ENCODE measurements at regions not wholly inside any gene's neighbourhood (a gene's known extent, or its start where the extent isn't known, plus 50 kb on each side); places are given as distances from the start of the nearest gene placed in this dataset.
A peak's percentile ranks its signal among the peaks of the same experiment; 100 is the strongest.

DNA sequence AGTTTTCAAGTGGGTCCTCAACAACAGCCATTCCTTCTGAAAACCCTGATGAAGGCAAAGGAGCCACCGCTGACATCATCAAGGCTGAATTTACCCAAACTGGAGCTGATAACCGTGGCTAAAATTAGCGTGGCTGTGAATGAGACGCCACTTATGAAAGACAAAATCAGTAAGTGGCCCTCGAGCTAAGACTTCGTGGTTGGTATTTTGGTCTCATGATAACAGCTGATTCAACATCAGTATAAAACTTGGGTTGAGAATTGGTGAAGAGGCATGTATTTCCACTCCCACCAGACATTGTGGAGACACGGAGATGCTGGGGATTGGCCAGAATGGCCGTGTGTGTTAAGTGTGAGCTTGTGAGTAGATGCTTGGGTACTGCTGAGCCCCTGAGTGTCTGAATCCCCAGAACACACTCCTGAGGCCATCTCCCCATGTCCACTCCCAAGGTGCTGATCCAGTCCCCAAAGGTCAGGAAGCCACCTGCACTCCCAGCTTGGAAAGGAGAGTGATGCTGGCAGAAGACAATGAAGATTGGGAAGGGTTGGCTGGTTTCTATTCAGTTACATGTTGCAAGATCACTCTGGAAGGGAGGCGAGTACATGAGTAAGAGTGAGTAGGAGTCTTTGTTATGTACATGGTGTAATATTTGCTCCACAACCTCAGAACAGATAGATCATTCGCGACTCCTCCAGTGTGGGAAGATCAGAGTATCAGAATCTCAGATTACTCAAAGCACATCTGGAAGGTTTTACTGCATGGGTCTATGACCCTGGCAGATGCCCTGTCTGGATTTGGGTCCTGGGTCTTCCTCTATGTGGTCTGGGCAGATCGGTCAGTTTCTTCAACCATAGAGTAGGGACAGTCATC is 207.7 kb downstream of the HS3ST3A1 start:
- H3K9me3 ChIP-seq (replicated peaks; ENCODE audit: control insufficient read depth, low read depth, low read length) = no peaks in the 10 kb centered on the region
- H3K27ac ChIP-seq (ENCODE audit: low read length) = no peak overlapping the region
- 88% methylated on average over 8 of the region's 12 CpGs for WGBS (ENCODE audit: insufficient coverage)
- H3K27me3 ChIP-seq (ENCODE audit: control insufficient read depth, insufficient read depth, low read length) = no peaks in the 10 kb centered on the region
- no peaks in the 10 kb centered on the region for H3K36me3 ChIP-seq (ENCODE audit: control insufficient read depth, insufficient read depth, low read length)
- no peaks in the 10 kb centered on the region for H3K4me1 ChIP-seq (ENCODE audit: control insufficient read depth, insufficient read depth, low read length)
- H3K4me3 ChIP-seq (ENCODE audit: low read length) = no peak overlapping the region
- no peak for DNase-seq

DNA sequence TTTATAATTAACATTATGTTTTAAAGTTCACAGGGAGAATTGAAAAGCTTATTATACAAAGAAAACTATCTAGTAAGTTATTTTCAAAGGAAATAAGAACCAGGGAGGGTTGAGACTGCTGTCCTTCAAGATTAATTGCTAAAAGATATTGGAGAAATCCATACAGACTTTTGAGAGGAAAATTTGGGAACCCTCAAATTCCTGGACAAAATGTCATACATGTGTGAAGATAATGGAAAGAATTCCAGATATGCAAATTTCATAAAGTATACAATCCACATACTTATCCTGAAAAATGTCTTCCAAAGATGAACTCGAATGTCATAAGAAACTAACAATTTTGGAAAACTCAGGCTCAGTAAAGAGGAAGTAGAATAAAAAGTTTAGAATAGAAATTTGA is 213.8 kb downstream of the HS3ST3A1 start:
- no peak overlapping the region for H3K4me3 ChIP-seq (ENCODE audit: low read length)
- no peak overlapping the region for H3K27ac ChIP-seq (ENCODE audit: low read length)
- H3K36me3 ChIP-seq (ENCODE audit: control insufficient read depth, insufficient read depth, low read length) = no peaks in the 10 kb centered on the region
- no peaks in the 10 kb centered on the region for H3K4me1 ChIP-seq (ENCODE audit: control insufficient read depth, insufficient read depth, low read length)
- H3K27me3 ChIP-seq (ENCODE audit: control insufficient read depth, insufficient read depth, low read length) = no peaks in the 10 kb centered on the region
- WGBS (ENCODE audit: insufficient coverage) = no CpG with 5 or more reads among the region's 1 CpG
- DNase-seq = no peak
- H3K9me3 ChIP-seq (replicated peaks; ENCODE audit: control insufficient read depth, low read depth, low read length) = no peaks in the 10 kb centered on the region

DNA sequence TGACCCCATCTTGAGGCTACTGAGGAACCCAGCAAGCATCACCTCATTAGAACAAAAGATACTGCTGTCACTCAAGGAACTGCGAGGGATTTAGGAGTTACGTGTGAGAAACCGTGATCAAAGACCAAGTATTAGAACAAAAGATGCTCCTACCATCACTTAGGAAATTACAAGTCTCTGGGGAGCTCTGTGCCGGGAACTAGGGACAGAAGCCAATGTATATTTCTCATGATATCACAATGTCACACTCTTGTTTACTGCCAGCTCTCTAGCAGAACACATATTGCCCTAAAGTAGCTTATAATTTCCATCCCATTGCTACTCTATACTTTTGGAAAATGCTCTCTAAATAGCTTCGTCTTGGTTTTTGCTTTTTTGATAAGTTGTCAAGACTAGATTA is 214.5 kb downstream of the HS3ST3A1 start:
- H3K27ac ChIP-seq (ENCODE audit: low read length) = no peak overlapping the region
- no peaks in the 10 kb centered on the region for H3K36me3 ChIP-seq (ENCODE audit: control insufficient read depth, insufficient read depth, low read length)
- 66% methylated on average over 4 of the region's 5 CpGs for WGBS (ENCODE audit: insufficient coverage)
- H3K4me1 ChIP-seq (ENCODE audit: control insufficient read depth, insufficient read depth, low read length) = no peaks in the 10 kb centered on the region
- no peaks in the 10 kb centered on the region for H3K27me3 ChIP-seq (ENCODE audit: control insufficient read depth, insufficient read depth, low read length)
- H3K4me3 ChIP-seq (ENCODE audit: low read length) = no peak overlapping the region
- H3K9me3 ChIP-seq (replicated peaks; ENCODE audit: control insufficient read depth, low read depth, low read length) = no peaks in the 10 kb centered on the region
- DNase-seq = no peak

DNA sequence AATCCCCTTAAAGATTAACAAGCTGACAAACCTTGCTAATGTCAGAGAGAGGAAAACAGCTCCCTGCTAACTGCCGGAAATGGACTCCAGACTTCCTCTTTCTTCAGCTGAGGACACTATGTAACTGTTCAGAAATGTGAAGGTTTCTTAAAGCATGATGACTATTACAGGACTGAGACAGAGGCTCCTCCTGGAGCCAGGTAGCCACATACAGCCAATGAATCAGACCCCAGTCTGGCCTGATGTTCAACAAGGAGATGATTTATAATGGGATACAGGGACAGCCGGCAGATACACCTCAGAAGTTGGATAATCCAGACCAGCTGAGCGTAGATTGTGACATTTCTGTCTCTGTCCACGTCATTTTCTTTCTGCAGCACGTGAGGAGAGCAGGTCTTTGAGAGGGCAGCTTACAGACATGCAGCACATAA is 216.2 kb downstream of the HS3ST3A1 start:
- H3K9me3 ChIP-seq (replicated peaks; ENCODE audit: control insufficient read depth, low read depth, low read length) = no peaks in the 10 kb centered on the region
- H3K27me3 ChIP-seq (ENCODE audit: control insufficient read depth, insufficient read depth, low read length) = no peaks in the 10 kb centered on the region
- H3K27ac ChIP-seq (ENCODE audit: low read length) = no peak overlapping the region
- WGBS (ENCODE audit: insufficient coverage) = 28% methylated on average over 4 of the region's 5 CpGs
- no peaks in the 10 kb centered on the region for H3K36me3 ChIP-seq (ENCODE audit: control insufficient read depth, insufficient read depth, low read length)
- no peak overlapping the region for H3K4me3 ChIP-seq (ENCODE audit: low read length)
- no peaks in the 10 kb centered on the region for H3K4me1 ChIP-seq (ENCODE audit: control insufficient read depth, insufficient read depth, low read length)
- peak; percentile 40 for DNase-seq

DNA sequence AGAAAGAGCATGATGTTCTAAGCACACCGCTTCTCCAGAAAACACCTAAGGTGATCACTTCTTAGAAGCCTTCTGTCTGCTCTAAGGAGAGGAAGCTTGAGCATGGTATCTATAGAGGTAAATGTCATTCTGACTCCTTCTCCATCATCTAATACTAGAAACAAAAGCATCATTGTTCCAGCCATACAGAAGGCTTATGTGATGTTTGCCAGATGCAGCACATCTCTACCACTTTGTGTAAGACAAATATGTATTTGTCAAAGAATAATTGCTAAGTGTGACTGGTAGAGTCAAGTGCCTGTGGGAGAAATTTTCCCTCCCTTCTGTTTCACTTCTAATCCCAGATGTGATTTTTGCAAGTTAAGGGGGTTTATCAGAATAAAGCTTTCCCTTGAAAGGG is 217.1 kb downstream of the HS3ST3A1 start:
- Histone ChIP-seq H3K27ac (ENCODE audit: low read length) (no peak overlapping the region), H3K4me1 (ENCODE audit: control insufficient read depth, insufficient read depth, low read length) (no peaks in the 10 kb centered on the region), H3K36me3 (ENCODE audit: control insufficient read depth, insufficient read depth, low read length) (no peaks in the 10 kb centered on the region), H3K27me3 (ENCODE audit: control insufficient read depth, insufficient read depth, low read length) (no peaks in the 10 kb centered on the region), H3K4me3 (ENCODE audit: low read length) (no peak overlapping the region), H3K9me3 (replicated peaks; ENCODE audit: control insufficient read depth, low read depth, low read length) (peaks cover 2% of the 10 kb centered on the region)
- no CpG with 5 or more reads among the region's 1 CpG for WGBS (ENCODE audit: insufficient coverage)
- DNase-seq = no peak

DNA sequence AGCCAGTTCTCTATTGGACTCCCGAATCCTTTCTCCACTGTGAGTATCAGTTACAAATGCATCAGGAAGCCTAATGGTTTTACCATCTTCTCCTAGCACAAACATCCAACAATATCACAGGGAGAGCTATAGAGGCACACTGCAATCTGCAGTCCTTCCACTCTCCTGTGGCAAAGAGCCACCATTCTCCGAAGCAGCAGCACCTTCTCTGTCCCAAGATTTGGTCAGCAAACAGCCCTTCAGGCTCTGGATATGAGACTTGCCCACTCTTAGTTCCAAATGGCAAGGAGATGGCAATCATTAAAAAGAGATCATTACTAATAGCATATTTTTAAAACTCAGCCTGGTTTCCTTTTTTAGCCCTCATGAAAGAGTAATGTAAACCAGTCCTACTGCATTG is 223.4 kb downstream of the HS3ST3A1 start:
- H3K4me3 ChIP-seq (ENCODE audit: low read length) = no peak overlapping the region
- WGBS (ENCODE audit: insufficient coverage) = 20% methylated on average over 1 of the region's 2 CpGs
- peaks cover 3% of the 10 kb centered on the region for H3K4me1 ChIP-seq (ENCODE audit: control insufficient read depth, insufficient read depth, low read length)
- DNase-seq = peak; percentile 80
- H3K27ac ChIP-seq (ENCODE audit: low read length) = no peak overlapping the region
- H3K36me3 ChIP-seq (ENCODE audit: control insufficient read depth, insufficient read depth, low read length) = no peaks in the 10 kb centered on the region
- peaks cover 2% of the 10 kb centered on the region for H3K9me3 ChIP-seq (replicated peaks; ENCODE audit: control insufficient read depth, low read depth, low read length)
- H3K27me3 ChIP-seq (ENCODE audit: control insufficient read depth, insufficient read depth, low read length) = no peaks in the 10 kb centered on the region

DNA sequence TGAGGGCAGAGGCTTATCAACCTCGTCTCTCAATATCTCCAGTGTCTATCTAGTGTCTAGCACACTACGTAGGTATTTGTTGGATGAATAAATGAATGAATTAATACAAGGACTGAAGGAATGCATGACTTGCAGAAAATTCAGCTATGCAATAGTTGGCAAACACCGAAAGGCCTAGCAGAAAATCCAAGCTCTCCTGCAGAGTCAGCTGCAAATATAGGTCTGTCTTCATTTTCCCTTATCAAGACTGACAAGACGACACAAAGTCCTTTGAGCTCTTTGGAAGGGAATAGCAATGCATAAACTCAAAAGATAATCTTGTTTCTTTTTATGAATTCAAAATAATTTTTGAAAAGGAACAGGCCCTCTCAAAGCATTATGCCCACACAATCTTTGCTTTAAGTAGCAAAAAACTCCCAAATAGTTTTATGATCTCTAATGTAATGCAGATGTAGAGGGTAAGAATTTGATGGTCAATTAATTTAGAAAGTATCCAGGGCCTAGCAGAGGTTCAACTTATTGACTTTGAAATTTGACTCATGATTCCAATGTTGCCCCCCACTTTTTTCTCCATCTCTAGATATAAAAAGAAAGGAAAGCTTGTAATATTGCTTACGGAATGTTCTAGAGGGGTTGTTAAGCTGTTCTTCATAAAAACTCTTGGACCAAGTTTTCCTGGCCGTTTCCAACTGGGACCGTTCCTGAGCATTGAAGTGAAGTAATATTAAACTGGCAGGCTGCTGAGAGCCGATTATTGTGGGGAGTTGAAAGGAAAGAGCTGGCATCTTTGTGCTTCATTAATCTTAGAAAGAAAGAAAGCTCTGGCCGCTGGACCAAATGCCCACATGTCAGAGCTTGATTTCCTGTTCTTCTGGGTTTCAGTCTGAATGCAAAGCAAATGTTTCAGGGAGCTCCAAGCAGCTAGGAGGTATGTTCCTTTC is 227.3 kb downstream of the HS3ST3A1 start:
- Histone ChIP-seq H3K4me3 (ENCODE audit: low read length) (no peak overlapping the region), H3K4me1 (ENCODE audit: control insufficient read depth, insufficient read depth, low read length) (peaks cover 3% of the 10 kb centered on the region), H3K36me3 (ENCODE audit: control insufficient read depth, insufficient read depth, low read length) (no peaks in the 10 kb centered on the region), H3K27me3 (ENCODE audit: control insufficient read depth, insufficient read depth, low read length) (no peaks in the 10 kb centered on the region), H3K27ac (ENCODE audit: low read length) (no peak overlapping the region), H3K9me3 (replicated peaks; ENCODE audit: control insufficient read depth, low read depth, low read length) (no peaks in the 10 kb centered on the region)
- 43% methylated on average over 5 of the region's 9 CpGs for WGBS (ENCODE audit: insufficient coverage)
- peak; percentile 54 for DNase-seq

DNA sequence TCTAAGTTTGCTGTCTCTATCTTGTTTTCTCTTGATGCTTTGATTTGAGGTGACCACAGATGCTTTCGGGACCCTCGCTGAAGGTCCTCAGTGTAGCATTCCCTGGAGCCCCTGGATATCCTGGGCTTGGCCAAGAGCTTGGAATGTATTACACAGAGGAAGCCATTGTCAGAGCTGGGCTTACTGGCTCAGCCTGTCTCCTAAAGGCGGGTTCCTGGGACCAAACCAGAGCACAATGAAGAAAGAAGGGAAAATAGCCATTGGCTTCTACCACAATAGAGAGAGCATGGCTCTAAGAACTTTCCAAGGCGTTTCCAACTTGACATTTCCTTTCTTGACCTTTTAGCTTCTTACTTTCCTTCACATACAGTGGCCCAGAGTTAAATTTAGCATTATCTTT is 229.3 kb downstream of the HS3ST3A1 start:
- H3K27ac ChIP-seq (ENCODE audit: low read length) = no peak overlapping the region
- H3K9me3 ChIP-seq (replicated peaks; ENCODE audit: control insufficient read depth, low read depth, low read length) = no peaks in the 10 kb centered on the region
- WGBS (ENCODE audit: insufficient coverage) = 92% methylated on average over 3 of the region's 4 CpGs
- no peak overlapping the region for H3K4me3 ChIP-seq (ENCODE audit: low read length)
- H3K4me1 ChIP-seq (ENCODE audit: control insufficient read depth, insufficient read depth, low read length) = no peaks in the 10 kb centered on the region
- H3K36me3 ChIP-seq (ENCODE audit: control insufficient read depth, insufficient read depth, low read length) = no peaks in the 10 kb centered on the region
- no peaks in the 10 kb centered on the region for H3K27me3 ChIP-seq (ENCODE audit: control insufficient read depth, insufficient read depth, low read length)
- DNase-seq = no peak

DNA sequence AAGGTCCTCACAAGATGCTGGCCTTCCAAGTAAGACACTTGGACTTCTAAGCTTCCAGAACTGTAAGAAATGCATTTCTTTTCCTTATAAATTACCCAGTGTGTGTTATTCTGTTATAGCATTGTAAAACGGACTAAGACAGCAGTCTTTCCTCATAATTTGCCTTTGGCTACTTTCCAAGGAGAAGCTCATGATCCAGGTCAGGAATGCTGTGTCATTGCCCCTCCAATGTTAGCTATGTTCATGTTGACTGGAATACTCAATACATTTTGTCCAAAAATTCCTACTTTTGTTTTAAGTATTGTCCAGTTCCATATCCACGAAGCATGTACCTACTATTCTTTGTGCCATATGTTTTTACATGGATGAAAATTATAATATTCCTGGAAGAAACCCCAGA is 234.6 kb downstream of the HS3ST3A1 start:
- Histone ChIP-seq H3K27ac (ENCODE audit: low read length) (no peak overlapping the region), H3K36me3 (ENCODE audit: control insufficient read depth, insufficient read depth, low read length) (no peaks in the 10 kb centered on the region), H3K9me3 (replicated peaks; ENCODE audit: control insufficient read depth, low read depth, low read length) (no peaks in the 10 kb centered on the region), H3K4me3 (ENCODE audit: low read length) (no peak overlapping the region), H3K27me3 (ENCODE audit: control insufficient read depth, insufficient read depth, low read length) (no peaks in the 10 kb centered on the region), H3K4me1 (ENCODE audit: control insufficient read depth, insufficient read depth, low read length) (no peaks in the 10 kb centered on the region)
- WGBS (ENCODE audit: insufficient coverage) = no CpG with 5 or more reads among the region's 2 CpGs
- no peak for DNase-seq

DNA sequence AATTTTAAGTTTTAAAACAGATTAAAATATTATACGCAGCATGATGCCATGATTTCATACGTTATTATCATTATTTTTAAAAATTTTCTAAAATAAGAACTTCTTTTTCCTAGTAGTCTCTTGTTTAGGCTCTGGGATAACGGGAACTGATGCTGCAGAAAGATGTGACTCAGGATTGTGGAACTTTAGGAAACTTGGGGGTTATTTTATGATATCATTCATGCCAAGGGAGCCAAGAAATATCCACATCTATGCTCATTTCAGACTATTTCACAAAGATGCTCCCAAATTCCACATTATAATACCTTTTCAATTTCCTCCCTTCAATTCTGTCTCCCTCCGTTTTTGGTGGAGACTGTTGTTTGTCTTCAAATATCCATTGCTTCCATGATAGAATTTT is 236.4 kb downstream of the HS3ST3A1 start:
- WGBS (ENCODE audit: insufficient coverage) = no CpG with 5 or more reads among the region's 4 CpGs
- no peak for DNase-seq
- no peak overlapping the region for H3K4me3 ChIP-seq (ENCODE audit: low read length)
- no peaks in the 10 kb centered on the region for H3K4me1 ChIP-seq (ENCODE audit: control insufficient read depth, insufficient read depth, low read length)
- H3K27me3 ChIP-seq (ENCODE audit: control insufficient read depth, insufficient read depth, low read length) = no peaks in the 10 kb centered on the region
- H3K9me3 ChIP-seq (replicated peaks; ENCODE audit: control insufficient read depth, low read depth, low read length) = no peaks in the 10 kb centered on the region
- H3K36me3 ChIP-seq (ENCODE audit: control insufficient read depth, insufficient read depth, low read length) = no peaks in the 10 kb centered on the region
- no peak overlapping the region for H3K27ac ChIP-seq (ENCODE audit: low read length)
